Lower leg skin (tissue), 3 donors: ENCODE measurements at regions not wholly inside any gene's neighbourhood (a gene's known extent, or its start where the extent isn't known, plus 50 kb on each side); places are given as distances from the start of the nearest gene placed in this dataset.

ENCODE experiments used
- CTCF ChIP-seq, 3 donors: fragments of 450-650 bp; IDR thresholded peaks; one replicate each; pipeline ENCODE4 v1.5.1; 2016; ENCODE audit warnings: antibody characterized with exemption in 3 of 3, mild to moderate bottlenecking in 3 of 3, moderate library complexity in 2 of 3
- POLR2A ChIP-seq, 2 donors: fragments of 450-650 bp; IDR thresholded peaks; one replicate each; pipeline ENCODE4 v1.6.1; 2016 to 2017; ENCODE audit warnings: antibody characterized with exemption in 2 of 2, mild to moderate bottlenecking in 1 of 2, moderate library complexity in 1 of 2

GRCh38 chr17:68107373-68107772, 71.8 kb downstream of the KPNA2 start:
- TF ChIP-seq CTCF (IDR thresholded peaks at IDR 0.05) (no peak), POLR2A (IDR thresholded peaks at IDR 0.05) (no peak)
